Nephron (organoid): ENCODE measurements at regions not wholly inside any gene's neighbourhood (a gene's known extent, or its start where the extent isn't known, plus 50 kb on each side); places are given as distances from the start of the nearest gene placed in this dataset.
A peak's percentile ranks its signal among the peaks of the same experiment; 100 is the strongest.

Source experiments
- H3K27ac Mint-ChIP-seq, 3 experiments: 2 replicates each; pipeline ENCODE4 v1.8.0; 2020; ENCODE audit warnings: mixed read lengths in 3 of 3, mild to moderate bottlenecking in 2 of 3, moderate library complexity in 1 of 3
- H3K27me3 Mint-ChIP-seq: 2 replicates; pipeline ENCODE4 v1.8.0; 2021; ENCODE audit warnings: low read depth, mild to moderate bottlenecking, moderate library complexity, mixed read lengths
- H3K36me3 Mint-ChIP-seq: 2 replicates; pipeline ENCODE4 v1.8.0; 2020; ENCODE audit warnings: low read depth, mixed read lengths
- H3K4me1 Mint-ChIP-seq: 2 replicates; pipeline ENCODE4 v1.8.0; 2020; ENCODE audit warnings: mixed read lengths
- H3K4me3 Mint-ChIP-seq, 3 experiments: 2 replicates each; pipeline ENCODE4 v1.8.0; 2020; ENCODE audit warnings: mild to moderate bottlenecking in 3 of 3, mixed read lengths in 3 of 3, moderate library complexity in 2 of 3
- H3K9me3 Mint-ChIP-seq: 2 replicates; pipeline ENCODE4 v1.8.0; 2020; ENCODE audit warnings: mixed read lengths
- CTCF ChIP-seq, 3 experiments: fragments of 200-600 bp; sonication (generic); IDR thresholded peaks; one replicate each; pipeline ENCODE4 v1.5.0; 2021; ENCODE audit warnings: antibody characterized with exemption in 3 of 3; ENCODE audit not compliant: unreplicated experiment in 3 of 3

GRCh38 chr2:217688494-217688893 is 314.3 kb downstream of the TNS1 start:
- peaks cover 9% of the 10 kb centered on the region for H3K9me3 Mint-ChIP-seq
- peaks cover 31% of the 10 kb centered on the region for H3K4me1 Mint-ChIP-seq
- no peaks in the 10 kb centered on the region for H3K36me3 Mint-ChIP-seq
- H3K4me3 Mint-ChIP-seq: no peak overlapping the region
- H3K27ac Mint-ChIP-seq: peak overlapping the region in 2 of 3 experiments; percentile 21 to 38
- no peaks in the 10 kb centered on the region for H3K27me3 Mint-ChIP-seq
- no peak for TF ChIP-seq CTCF (IDR thresholded peaks at IDR 0.05; ENCODE audit: unreplicated experiment in 3 of 3)

- peak overlapping the region in 1 of 3 experiments; percentile 38 for H3K27ac Mint-ChIP-seq
- H3K9me3 Mint-ChIP-seq: peaks cover 9% of the 10 kb centered on the region
- peaks cover 38% of the 10 kb centered on the region for H3K4me1 Mint-ChIP-seq
- no peaks in the 10 kb centered on the region for H3K27me3 Mint-ChIP-seq
- TF ChIP-seq CTCF (IDR thresholded peaks at IDR 0.05; ENCODE audit: unreplicated experiment in 3 of 3): no peak
- no peaks in the 10 kb centered on the region for H3K36me3 Mint-ChIP-seq
- H3K4me3 Mint-ChIP-seq: no peak overlapping the region
Measured at GRCh38 chr2:217687771-217688170, 315.0 kb downstream of the TNS1 start.

- H3K4me1 Mint-ChIP-seq: peaks cover 54% of the 10 kb centered on the region
- peak overlapping the region; percentile 0 to 42 (median 30) for H3K27ac Mint-ChIP-seq
- no peak for TF ChIP-seq CTCF (IDR thresholded peaks at IDR 0.05; ENCODE audit: unreplicated experiment in 3 of 3)
- peaks cover 2% of the 10 kb centered on the region for H3K9me3 Mint-ChIP-seq
- H3K36me3 Mint-ChIP-seq: no peaks in the 10 kb centered on the region
- no peaks in the 10 kb centered on the region for H3K27me3 Mint-ChIP-seq
- no peak overlapping the region for H3K4me3 Mint-ChIP-seq
Measured at GRCh38 chr2:217685255-217685605, 317.6 kb downstream of the TNS1 start.

GRCh38 chr2:217684431-217685254 is 318.2 kb downstream of the TNS1 start:
- peaks cover 54% of the 10 kb centered on the region for H3K4me1 Mint-ChIP-seq
- H3K9me3 Mint-ChIP-seq: peaks cover 2% of the 10 kb centered on the region
- TF ChIP-seq CTCF (IDR thresholded peaks at IDR 0.05; ENCODE audit: unreplicated experiment in 3 of 3): no peak
- no peaks in the 10 kb centered on the region for H3K27me3 Mint-ChIP-seq
- H3K36me3 Mint-ChIP-seq: no peaks in the 10 kb centered on the region
- H3K27ac Mint-ChIP-seq: peak overlapping the region; percentile 0 to 42 (median 30)
- no peak overlapping the region for H3K4me3 Mint-ChIP-seq

- Mint-ChIP-seq H3K4me1 (peaks cover 50% of the 10 kb centered on the region), H3K9me3 (peaks cover 8% of the 10 kb centered on the region), H3K36me3 (no peaks in the 10 kb centered on the region), H3K27me3 (no peaks in the 10 kb centered on the region), H3K27ac (peak overlapping the region in 2 of 3 experiments; percentile 76 to 90), H3K4me3 (no peak overlapping the region)
- TF ChIP-seq CTCF (IDR thresholded peaks at IDR 0.05; ENCODE audit: unreplicated experiment in 3 of 3): no peak
Measured at GRCh38 chr2:217683106-217683870, 319.5 kb downstream of the TNS1 start.
